GM21390 (cell line): ENCODE measurements at regions not wholly inside any gene's neighbourhood (a gene's known extent, or its start where the extent isn't known, plus 50 kb on each side); places are given as distances from the start of the nearest gene placed in this dataset.

Experiments
- ATAC-seq: cut with Tn5 transposase; IDR thresholded peaks from one replicate; pipeline ENCODE4 v1.9.1; 2021; ENCODE audit not compliant: unreplicated experiment

DNA sequence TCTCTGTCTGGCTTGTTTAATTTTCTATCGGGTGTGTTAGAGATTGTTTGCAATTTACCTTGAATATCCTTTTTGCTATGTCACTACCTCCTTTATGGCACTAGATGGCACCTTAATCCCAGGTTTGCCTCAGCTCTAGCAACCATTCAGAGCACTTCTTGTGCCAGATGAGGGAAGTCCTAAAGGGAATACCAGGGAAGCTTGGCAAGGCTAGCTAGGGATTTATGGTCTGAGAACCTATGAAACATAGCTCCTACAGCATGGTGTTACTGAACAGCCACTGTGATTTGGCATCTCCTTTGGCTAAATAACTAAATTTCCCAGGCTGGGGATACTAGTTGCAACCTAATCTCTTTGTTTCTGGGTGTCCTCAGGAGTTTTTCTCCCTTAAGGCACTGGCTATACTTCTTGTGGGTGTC, 69.0 kb upstream of the VOPP1 start:
- peak; percentile 89 for ATAC-seq

DNA sequence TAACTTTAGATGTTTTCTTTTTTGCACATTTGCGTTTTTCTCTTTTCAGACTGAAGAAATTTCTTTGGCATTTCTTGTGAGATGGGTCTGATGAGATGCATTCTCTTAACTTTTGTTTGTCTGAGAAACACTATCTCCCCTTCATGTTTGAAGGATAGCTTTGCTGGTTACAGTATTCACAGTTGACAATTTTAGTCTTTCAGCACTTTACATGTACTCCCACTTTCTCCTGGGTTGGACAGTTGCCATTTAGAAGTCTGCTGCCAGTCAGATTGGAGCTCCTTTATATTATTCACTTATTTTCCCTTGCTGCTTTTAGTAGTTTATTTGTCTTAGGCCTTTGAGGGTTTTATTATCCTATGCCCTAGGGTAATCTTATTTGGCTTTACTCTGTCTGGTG, 67.3 kb upstream of the VOPP1 start:
- ATAC-seq = no peak

DNA sequence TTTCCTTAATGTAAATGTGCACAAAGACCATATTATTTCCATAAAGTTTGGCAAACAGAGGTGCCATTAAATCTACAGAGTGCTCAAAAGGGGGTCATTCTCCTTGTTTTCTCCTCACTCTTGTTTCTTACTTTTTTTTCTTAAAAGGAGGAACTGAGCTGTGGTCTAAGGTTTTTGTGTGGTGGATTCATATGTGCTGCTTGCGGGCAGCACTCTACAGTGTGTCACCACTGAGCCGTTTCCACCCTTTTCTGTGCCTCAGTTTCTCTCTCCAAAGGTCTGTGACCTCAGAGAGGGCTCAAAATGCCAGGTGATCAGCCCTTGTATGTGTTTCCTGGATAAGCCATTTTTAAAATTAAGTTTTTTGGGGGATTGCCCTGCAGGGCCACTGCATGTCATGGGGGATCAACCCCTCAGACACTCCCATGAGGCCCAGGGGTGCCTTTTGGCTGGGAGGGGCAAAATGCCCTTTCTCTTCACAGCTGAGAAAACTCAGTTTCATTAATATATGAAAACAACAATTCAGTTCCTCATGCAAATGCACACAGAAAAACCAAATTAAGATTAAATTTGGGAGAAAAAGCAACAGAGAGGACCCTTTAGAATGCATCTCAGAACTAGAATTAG, 56.9 kb upstream of the VOPP1 start:
- ATAC-seq = no peak

DNA sequence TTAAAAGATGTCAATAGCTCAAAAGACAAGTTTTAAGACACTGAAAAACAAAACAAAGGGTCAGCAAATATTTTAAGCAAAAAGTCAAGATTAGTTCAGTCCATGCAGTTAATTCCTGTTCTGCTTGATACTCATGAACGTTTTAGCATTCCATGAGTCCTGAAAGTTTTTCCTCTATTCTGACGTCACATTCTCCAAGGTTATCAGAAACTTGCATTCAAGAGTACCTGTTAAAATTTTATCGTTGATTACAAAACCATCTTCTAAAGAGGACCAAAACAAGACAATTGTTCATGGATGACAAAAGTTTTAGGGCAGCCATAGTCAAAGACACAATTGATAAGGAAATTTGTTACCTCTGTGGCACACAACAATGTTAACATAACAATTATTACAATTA, 52.5 kb upstream of the VOPP1 start:
- no peak for ATAC-seq

DNA sequence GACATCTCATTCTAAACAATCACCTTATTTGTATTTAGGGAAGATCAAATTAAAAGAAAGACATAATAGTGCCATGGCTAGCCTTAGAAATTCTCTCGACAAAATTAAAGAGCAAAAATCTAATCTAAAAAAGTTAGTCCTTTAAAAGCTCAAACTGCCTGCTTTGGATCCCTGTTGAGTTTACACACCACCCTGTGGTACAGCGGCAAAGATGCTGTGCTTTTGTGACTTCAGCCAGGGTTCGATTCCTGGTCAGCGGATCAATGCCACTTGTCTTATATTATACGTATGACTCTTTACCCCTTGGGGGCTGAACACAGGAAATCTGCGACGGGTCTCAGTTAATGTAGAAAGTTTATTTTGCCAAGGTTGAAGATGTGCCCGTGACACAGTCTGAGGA, 51.3 kb upstream of the VOPP1 start:
- ATAC-seq = no peak

DNA sequence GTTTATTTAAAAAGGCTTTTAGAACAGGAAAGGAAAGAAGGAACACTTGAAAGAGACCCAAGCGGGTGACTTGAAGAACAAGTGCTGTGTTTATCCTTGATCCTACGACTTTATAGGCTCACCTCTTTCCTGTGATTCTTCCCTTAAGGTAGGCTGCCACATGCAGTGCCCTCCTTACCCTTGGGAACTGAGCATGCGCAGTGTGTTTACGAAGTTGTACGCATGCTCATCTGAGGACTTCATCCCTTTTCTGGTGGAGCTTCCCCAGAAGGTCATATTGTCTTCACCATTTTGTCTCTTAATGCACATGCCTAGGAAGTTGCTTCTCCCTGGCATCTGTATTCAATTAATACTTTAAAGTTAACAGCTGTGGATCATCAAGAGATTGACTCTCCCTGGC, 49.9 kb upstream of the VOPP1 start:
- ATAC-seq = no peak
